ENCODE measurements at regions not wholly inside any gene's neighbourhood (a gene's known extent, or its start where the extent isn't known, plus 50 kb on each side); places are given as distances from the start of the nearest gene placed in this dataset.

DNA sequence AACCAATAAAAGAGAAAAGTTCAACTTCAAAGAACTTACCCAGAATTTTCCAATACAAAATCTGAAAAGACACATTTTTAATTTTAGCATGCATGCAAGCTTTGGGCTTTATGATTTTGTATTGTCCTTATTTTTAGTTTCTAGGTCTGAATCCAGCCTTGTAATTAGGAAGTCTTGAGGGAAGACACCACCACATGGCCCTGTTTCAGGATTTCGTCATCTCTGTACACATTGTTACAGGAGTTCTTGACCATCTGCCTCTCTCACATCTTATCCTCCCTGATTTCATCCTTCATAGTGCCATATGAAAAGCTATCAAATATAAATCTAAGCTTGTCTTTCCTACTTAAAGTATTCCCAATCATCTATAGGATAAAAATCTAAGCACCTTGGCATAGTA, 176.1 kb downstream of the TXNL1 start:
- no peak overlapping the region for H3K27ac ChIP-seq (ENCODE audit: control insufficient read depth, insufficient read depth)
- no peaks in the 10 kb centered on the region for H3K4me1 ChIP-seq (ENCODE audit: control insufficient read depth, insufficient read depth, low read length)
- no peaks in the 10 kb centered on the region for H3K36me3 ChIP-seq (ENCODE audit: control insufficient read depth in 2 of 2, insufficient read depth in 2 of 2, low read length in 1 of 2)
- ATAC-seq = no peak
- no peak overlapping the region for H2AFZ ChIP-seq (ENCODE audit: control insufficient read depth, low read depth, low read length)
- H3K9ac ChIP-seq (ENCODE audit: control insufficient read depth, insufficient read depth, low read length) = no peak overlapping the region
- WGBS (ENCODE audit: insufficient coverage, insufficient replicate concordance, low lambda C conversion rate, missing lambda C conversion rate) = 11% methylated on average over 1 of the region's 1 CpG
- ChIA-PET POLR2A (no interaction called here), CTCF (no interaction called here), SMC1A (ENCODE audit: uncharacterized antibody, unreplicated experiment) (interaction anchor here (1.6 kb wide), 2 partner anchors 14 to 19 kb away, joined by 3 to 7 read pairs; no protein-coding TSS in a partner anchor), RAD21 (ENCODE audit: unreplicated experiment) (no interaction called here)
- in situ Hi-C loops (cut with MboI) (no loop called here), intact Hi-C loops (cut with micrococcal nuclease; ENCODE audit: unreplicated experiment) (no loop called here)
- no TSS peak for BruUV-seq (replicated peaks)
- H3K4me3 ChIP-seq = no peak overlapping the region
- no peak for FAIRE-seq
- TF ChIP-seq, protein P1, sequence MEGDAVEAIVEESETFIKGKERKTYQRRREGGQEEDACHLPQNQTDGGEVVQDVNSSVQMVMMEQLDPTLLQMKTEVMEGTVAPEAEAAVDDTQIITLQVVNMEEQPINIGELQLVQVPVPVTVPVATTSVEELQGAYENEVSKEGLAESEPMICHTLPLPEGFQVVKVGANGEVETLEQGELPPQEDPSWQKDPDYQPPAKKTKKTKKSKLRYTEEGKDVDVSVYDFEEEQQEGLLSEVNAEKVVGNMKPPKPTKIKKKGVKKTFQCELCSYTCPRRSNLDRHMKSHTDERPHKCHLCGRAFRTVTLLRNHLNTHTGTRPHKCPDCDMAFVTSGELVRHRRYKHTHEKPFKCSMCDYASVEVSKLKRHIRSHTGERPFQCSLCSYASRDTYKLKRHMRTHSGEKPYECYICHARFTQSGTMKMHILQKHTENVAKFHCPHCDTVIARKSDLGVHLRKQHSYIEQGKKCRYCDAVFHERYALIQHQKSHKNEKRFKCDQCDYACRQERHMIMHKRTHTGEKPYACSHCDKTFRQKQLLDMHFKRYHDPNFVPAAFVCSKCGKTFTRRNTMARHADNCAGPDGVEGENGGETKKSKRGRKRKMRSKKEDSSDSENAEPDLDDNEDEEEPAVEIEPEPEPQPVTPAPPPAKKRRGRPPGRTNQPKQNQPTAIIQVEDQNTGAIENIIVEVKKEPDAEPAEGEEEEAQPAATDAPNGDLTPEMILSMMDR (IDR thresholded peaks at IDR 0.05 in 2 of 3, conservative IDR thresholded peaks at IDR 0.05 in 1 of 3; ENCODE audit: control insufficient read depth in 2 of 3, extremely low read depth in 1 of 3, insufficient read depth in 1 of 3, low read depth in 3 of 3, low read length in 3 of 3) = no peak
- no peak for TF ChIP-seq RUNX3 (IDR thresholded peaks at IDR 0.05; ENCODE audit: low read length)
- TF ChIP-seq ZBTB33 (IDR thresholded peaks at IDR 0.05) = no peak
- TF ChIP-seq ATF7 (IDR thresholded peaks at IDR 0.05; ENCODE audit: low read depth) = no peak
- TF ChIP-seq, protein P2, sequence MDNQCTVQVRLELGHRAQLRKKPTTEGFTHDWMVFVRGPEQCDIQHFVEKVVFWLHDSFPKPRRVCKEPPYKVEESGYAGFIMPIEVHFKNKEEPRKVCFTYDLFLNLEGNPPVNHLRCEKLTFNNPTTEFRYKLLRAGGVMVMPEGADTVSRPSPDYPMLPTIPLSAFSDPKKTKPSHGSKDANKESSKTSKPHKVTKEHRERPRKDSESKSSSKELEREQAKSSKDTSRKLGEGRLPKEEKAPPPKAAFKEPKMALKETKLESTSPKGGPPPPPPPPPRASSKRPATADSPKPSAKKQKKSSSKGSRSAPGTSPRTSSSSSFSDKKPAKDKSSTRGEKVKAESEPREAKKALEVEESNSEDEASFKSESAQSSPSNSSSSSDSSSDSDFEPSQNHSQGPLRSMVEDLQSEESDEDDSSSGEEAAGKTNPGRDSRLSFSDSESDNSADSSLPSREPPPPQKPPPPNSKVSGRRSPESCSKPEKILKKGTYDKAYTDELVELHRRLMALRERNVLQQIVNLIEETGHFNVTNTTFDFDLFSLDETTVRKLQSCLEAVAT (IDR thresholded peaks at IDR 0.05) = no peak
- no peak for TF ChIP-seq RELA (IDR thresholded peaks at IDR 0.05; ENCODE audit: borderline replicate concordance, partially characterized antibody)
- no peak for TF ChIP-seq STAT1 (conservative IDR thresholded peaks at IDR 0.05)
- no peak for TF ChIP-seq STAT3 (IDR thresholded peaks at IDR 0.05; ENCODE audit: low read depth, low read length)
- no peak for TF ChIP-seq HCFC1 (IDR thresholded peaks at IDR 0.05; ENCODE audit: low read length)
- no peak for TF ChIP-seq YY1 (IDR thresholded peaks at IDR 0.05; ENCODE audit: low read depth, low read length)
- TF ChIP-seq, protein P3, sequence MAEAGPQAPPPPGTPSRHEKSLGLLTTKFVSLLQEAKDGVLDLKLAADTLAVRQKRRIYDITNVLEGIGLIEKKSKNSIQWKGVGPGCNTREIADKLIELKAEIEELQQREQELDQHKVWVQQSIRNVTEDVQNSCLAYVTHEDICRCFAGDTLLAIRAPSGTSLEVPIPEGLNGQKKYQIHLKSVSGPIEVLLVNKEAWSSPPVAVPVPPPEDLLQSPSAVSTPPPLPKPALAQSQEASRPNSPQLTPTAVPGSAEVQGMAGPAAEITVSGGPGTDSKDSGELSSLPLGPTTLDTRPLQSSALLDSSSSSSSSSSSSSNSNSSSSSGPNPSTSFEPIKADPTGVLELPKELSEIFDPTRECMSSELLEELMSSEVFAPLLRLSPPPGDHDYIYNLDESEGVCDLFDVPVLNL (IDR thresholded peaks at IDR 0.05; ENCODE audit: low read depth, low read length) = no peak
- no peak for TF ChIP-seq NFYB (IDR thresholded peaks at IDR 0.05; ENCODE audit: insufficient read depth, low read depth, low read length)
- no peak for TF ChIP-seq JUND (IDR thresholded peaks at IDR 0.05; ENCODE audit: low read depth, low read length)
- TF ChIP-seq HDGF (IDR thresholded peaks at IDR 0.05) = no peak
- no peaks in the 10 kb centered on the region for H3K27me3 ChIP-seq (replicated peaks in 1 of 2; ENCODE audit: control insufficient read depth in 2 of 2, insufficient read depth in 2 of 2, low read length in 1 of 2)
- H3K9me3 ChIP-seq (replicated peaks; ENCODE audit: control insufficient read depth, insufficient read depth, low read length) = no peaks in the 10 kb centered on the region
- no peak overlapping the region for H3K4me2 ChIP-seq (ENCODE audit: control insufficient read depth, insufficient read depth)
- no peaks in the 10 kb centered on the region for H3K79me2 ChIP-seq (ENCODE audit: control insufficient read depth, insufficient read depth, low read length)
- no peaks in the 10 kb centered on the region for H4K20me1 ChIP-seq (ENCODE audit: control insufficient read depth, insufficient read depth)
- no peak for DNase-seq (ENCODE audit: low read depth, low spot score)
